ENCODE measurements at regions not wholly inside any gene's neighbourhood (a gene's known extent, or its start where the extent isn't known, plus 50 kb on each side); places are given as distances from the start of the nearest gene placed in this dataset.
A peak's percentile ranks its signal among the peaks of the same experiment; 100 is the strongest.

DNA sequence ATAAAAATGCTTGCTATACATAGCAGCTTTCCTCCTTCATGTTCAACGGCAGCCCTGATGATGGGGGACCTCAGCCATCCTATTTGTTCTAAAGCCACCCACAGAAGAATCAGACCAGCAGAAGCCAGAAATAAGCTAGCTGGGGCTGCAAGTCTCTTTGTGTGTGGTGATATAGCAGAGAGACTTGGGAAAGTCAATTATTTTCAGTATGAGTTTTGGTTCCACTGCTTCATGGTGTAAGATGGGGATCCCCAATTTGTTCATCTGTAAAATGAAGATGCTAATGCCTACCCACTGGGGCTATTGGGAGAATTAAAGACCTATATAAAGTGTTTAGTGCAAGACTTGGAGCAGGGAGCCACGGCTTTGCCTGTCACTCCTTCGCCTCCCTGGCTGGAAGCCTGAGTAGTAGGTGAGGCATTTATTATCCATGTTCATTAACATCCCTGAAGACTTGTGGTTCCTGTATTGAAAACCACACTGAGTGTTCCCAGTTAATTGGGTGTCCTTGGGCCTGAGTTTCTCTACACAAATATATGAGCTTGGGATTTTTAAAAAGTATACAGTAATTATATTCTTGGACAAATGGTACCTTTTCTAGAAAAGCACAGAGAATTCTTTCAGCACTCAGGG is 210.1 kb upstream of the SLC24A2 start:
- no peak for DNase-seq (ENCODE audit: low spot score)

DNA sequence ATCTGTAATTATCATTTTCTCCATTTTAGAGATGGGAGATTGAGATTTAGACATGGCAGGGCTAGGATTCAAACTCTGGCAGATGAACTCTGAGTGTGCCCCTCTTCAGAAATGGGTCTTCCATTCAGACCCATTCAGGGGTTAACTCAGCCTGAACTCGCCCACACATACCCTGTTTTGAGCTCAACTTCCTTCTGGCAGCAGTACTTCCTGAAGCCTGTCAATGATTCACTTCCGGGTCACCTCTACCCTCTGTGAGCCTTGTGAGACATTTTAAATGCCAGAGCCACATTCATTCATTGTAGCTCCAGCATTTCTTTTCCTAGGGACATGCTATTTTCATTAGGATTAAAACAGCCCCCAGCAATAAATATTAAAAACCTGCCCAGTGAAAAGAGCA is 209.3 kb upstream of the SLC24A2 start:
- no peak for DNase-seq (ENCODE audit: low spot score)

DNA sequence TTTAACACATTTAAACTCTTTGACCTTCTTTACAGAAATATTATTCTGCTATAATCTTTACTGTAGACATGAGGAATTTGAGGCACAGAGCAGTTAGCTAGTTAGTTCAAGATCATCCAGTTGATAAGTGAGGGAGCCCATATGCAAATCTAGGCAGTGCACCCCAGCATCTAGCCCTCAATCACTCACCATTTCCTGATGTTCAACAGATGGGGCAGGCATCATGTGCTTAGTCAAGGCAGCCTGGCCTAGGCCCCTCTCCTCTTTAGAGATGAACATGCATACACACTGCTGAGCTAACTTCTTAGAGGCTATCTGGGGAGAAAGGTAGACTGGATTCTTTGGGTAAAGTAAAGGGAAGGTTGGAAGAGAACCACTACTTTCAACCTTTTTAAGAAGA is 206.8 kb upstream of the SLC24A2 start:
- DNase-seq (ENCODE audit: low spot score), result no peak

DNA sequence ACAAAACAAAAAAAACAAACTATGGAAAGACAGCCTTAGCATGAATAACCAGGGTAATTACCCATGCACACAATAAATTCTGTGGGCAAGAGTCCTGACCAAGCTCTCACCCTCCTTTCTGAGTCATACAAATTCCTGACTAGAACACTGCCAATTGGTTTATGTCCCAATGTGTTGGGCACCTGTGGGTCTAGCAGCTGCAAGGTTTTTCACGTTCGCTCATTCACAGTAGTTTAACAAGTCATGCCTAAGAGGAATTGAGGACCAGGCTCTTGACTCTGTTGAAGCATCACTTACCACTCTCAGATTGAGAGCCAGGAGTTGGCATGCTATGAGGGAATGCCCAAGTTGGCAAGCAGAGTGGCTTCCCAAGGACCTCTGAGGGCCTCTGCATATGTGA is 205.5 kb upstream of the SLC24A2 start:
- DNase-seq (ENCODE audit: low spot score), result no peak

DNA sequence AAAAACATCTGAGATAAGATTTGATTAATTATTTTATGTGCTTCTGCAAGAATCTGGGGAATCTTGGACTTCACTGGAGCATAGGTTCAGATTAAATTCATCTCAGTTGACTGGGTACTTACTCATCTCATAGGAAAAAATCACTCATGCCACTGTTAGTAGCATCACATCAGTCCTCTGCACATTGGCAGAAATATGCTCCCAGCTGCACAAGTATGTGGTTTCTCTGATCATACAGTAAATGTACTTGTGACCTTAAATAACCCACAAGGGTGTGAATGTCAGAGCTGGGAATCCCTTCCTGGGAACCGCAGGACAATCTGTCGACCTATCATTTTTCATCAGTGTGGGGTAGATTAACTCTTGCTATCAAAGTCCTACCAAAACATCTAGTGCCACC is 203.7 kb upstream of the SLC24A2 start:
- peak; percentile 6 for DNase-seq (ENCODE audit: low spot score)

DNA sequence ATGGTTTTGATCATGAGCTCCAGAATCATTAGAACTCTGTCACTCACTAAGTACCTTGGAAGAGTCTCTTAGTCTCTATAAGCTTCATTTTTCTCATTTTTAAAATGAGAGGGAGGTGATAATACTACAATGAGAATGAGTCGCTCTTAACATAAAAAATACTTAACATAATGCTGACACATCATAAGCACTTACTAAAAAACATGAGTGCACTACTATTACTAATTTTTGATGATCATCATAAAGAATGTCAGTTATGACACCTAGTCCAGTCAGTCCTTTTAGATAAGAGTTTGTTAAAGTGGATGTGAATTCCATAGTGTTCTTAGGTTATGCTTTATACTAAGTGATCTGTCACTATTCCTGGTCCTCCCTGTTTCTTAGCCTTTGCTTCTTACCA is 200.4 kb upstream of the SLC24A2 start:
- no peak for DNase-seq (ENCODE audit: low spot score)

DNA sequence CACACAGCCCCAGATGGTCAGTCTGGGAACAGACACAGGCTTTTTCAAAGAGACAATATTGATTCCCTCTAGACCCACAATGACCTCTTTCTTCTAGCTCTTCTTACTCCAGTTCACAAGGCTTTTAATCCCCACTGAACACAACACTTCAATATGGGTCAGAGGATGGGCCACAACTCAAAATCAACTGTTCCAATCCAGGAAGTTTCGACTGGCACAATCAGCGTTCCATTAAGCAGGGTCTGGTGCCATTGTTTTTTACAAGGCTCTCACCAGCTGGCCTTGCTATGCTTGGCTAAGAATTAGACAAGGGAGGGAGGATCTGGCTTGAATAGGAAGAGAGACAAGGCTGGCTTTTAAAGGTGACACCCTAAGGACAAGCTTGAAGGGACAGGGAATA is 199.4 kb upstream of the SLC24A2 start:
- no peak for DNase-seq (ENCODE audit: low spot score)

DNA sequence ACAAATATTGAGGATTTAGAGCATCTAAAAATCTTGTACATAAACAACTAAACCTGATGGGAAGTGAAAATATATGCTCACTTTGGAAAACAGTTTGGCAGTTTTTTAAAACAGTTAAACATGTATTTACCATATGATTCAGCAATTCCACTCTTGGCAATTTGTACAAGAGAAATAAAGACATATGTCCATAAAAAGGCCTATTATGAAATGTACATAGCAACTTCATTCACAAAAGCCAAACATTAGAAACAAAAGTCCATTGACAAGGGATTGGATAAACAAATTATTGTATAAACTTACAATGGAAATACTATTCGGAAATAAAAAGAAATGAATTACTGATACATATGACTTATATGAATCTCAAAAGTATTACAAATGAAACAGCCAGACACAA is 196.2 kb upstream of the SLC24A2 start:
- no peak for DNase-seq (ENCODE audit: low spot score)

DNA sequence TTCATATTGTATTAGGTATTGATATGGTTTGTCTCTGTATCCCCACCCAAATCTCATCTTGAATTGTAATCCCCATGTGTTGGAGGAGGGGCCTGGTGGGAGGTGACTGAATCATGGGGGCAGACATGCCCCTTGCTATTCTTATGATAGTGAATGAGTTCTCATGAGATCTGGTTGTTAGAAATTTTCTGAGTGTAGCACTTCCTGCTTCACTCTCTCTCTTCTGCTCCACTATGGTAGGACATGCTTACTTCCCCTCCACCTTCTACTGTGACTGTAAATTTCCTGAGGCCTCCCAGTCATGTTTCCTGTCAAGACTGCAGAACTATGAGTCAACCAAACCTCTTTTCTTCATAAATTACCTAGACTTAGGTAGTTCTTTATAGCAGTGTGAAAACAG is 187.4 kb upstream of the SLC24A2 start:
- DNase-seq (ENCODE audit: low spot score), result no peak

DNA sequence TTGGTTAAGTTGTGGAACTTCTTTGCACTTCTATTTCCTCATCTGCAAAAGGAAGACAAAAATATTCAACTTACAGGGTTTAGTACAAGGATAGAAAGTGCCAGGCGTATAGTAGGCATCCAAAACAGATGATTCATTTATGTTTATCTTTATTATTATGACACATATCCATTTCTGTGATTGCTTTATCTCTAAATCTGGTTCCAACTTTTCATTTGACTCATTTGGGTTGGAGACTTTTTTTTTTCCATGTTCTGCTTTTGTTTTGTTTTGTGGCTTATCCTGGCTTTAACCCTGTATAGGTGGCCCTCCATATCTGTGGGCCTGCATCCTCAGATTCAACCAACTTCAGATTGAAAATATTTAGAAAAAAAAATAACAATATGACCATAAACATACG is 186.7 kb upstream of the SLC24A2 start:
- DNase-seq (ENCODE audit: low spot score), result no peak

DNA sequence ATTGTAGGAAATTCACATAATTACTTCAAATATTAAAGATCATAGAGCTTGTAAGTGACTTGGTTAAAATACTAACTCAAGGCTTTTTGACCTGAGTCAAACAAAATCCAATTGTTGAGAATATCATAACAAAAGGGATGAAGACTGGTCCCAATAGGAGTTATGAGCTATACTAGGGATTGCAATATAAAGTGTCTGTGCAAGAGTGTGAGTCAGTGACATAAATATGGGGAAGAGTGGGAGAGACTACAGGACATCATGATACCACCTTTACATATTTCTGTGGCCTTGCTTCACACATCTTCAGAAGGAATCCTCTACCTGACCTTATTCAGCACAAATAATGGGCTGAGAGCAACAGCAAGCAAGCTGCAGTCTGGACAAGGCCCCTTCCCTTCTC is 180.9 kb upstream of the SLC24A2 start:
- no peak for DNase-seq (ENCODE audit: low spot score)

DNA sequence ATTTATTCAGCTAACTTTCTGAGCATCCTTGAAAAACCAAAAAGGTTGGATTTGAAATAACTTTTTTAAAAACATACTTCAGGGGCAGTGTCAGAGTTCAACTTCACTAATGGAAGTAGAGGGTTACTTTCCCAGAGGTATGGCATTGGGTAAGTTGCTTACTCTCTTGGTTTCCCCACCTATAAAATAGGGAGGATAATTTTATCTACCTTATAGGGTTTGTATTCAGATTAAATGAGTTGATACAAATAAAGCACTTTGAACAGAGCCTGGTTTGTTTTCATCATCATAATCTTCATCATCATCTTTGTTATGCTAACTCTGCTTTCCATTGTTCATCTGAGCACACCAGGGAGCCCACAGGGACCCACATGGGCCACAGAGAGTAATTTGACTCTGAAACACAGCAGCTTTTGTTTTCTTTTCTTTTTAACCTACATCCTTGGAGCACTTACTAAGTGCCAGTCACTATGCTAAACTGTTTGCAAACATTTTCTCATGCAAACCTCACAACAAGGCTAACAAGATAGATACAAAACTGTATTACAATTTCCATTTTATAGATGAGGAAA is 179.1 kb upstream of the SLC24A2 start:
- no peak for DNase-seq (ENCODE audit: low spot score)

DNA sequence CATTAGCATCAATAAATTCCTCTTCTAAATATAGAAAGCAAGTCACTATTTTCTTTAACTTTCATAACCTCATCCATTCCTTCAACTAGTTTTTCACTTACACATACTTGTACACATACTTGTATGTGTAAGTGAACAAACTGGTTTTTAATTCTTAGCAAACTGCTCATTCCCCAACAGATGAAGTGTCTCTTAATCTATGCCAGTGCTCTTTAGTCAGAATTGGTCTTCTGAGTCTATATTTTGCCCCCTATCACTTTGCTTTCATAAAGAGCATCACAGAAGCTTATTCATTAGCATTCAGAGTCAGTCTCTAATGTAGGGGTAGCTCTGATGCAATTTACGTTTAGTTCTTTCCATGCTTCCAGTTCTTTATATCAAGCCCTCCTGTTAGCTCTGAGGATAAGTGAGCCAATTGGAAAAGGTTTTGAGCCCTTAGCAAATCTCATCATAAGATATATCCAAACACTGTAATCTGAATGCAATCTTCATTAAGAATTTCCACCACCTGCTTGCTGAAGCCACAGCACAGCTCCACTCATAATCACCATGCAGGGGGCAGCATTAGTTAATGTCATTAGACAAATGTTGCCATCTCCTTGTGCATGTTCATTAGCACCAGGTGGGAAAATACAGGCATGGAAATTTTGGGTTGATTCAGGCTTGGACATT is 178.5 kb upstream of the SLC24A2 start:
- DNase-seq (ENCODE audit: low spot score), result no peak

DNA sequence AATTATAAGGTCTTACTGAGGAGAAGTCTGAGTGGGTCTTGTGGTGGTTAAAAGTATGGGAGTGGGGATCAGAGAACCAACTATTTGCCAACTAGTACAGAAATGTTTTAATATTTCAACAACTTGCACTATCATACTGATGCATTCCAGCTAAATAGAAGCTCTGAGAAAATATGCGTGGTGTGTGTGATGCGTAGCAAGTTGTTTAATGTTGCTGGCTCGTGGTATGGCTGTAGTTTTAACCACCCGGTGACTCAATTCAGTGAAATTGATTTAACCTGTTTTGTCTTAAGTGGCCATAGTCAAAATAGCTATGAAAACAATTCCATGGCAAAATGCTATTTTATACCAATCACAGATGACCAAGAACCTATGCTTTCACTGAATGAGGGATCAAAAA is 176.5 kb upstream of the SLC24A2 start:
- DNase-seq (ENCODE audit: low spot score), result no peak

DNA sequence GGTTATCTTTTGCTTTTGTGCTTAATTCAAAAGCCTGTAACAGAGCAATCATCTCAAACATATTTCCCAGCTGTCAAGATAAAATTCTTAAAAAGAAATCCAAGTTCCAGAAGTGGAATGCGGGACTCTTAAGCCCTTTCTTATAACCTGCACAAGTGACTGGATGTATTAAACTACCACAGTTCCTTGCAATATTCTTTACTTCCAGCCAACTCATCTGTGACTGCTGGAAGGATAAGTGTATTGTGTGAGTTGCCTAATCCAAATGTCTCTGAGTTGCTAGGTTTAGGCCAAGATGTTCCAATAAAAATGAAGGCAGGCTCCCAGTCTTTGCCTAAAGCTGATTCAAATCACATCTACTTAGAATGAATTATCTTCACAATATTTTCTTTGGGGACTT is 159.2 kb upstream of the SLC24A2 start:
- no peak for DNase-seq (ENCODE audit: low spot score)

DNA sequence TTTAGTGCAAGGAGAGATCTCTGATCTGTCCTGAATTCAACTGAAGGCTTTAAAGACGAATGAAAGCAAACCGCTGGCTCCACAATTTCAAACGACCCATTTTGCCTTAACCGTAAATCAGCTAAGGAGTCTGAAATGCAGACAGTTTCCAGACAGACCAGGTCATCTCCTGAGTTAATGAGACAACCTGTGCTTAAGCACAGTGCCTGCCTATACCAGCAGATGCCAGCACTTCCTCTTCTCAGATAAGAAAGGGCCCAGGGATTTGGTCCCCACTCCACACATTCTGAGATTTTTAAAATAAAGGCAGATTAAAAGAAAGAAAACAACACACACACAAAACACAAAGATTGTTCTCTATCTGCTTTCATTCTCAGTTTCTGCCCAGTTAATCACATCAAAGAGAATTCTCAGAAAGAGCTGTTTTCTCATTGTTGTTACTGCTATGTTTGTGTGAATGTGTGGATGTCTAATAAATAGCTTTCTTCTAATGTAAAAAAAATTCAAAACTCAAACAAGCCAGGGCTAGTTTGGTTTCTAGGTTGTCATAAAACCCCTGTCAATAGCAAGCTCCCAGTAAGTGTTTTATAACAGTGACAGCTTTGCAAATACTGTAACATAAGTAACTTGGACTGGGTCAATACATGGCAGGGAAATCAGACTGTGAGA is 157.7 kb upstream of the SLC24A2 start:
- DNase-seq (ENCODE audit: low spot score), result no peak

DNA sequence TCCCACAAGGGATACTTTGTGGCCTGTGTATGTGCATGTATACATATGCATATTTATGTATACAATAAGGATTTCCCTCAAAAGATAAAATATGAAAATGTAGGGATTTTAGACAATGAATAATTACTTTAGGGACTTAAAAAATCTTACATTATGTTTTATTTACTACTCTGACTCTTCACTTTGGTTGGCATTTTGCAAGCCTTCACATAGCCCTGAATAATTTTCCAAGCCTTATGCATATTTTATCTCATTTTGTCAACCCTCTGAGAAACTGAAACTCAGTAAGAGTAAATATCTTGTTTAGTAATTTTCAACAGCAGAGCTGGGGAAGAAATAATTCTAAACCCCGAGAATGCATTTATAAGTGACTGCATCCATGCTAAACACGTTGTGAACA is 153.0 kb upstream of the SLC24A2 start:
- no peak for DNase-seq (ENCODE audit: low spot score)

DNA sequence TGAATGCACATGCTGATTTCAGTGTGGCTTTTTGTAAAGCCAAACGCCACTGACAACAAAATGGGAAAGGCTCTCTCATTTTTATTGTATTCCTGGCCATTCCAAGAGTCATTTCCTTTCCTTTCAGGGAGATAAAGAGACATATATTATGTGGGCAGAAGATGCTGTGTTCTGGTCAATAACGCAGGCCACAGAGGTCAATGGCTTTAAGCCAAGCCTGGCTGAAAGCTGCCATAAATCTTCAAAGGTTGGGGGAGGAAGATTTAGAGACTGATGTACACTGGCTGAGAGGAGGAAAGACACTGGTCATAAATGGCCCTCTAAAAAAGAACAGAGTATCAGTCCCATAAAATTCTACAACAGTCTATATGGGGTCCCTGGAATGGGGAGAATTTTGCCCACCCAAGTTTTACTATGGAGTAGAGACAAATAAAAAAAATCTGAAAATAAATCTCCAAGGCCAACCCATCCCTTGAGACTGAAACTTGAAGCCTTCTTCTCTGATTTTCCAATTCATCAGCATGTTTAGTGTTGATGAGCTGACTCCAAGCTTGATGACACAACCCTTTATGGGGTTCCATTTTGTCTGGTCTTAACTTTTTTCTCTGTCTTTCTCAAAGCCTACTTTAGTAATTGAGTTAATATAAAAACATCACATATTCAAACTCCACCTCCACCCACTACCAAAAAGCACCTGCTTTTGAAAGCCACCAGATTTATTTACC is 152.1 kb upstream of the SLC24A2 start:
- no peak for DNase-seq (ENCODE audit: low spot score)

DNA sequence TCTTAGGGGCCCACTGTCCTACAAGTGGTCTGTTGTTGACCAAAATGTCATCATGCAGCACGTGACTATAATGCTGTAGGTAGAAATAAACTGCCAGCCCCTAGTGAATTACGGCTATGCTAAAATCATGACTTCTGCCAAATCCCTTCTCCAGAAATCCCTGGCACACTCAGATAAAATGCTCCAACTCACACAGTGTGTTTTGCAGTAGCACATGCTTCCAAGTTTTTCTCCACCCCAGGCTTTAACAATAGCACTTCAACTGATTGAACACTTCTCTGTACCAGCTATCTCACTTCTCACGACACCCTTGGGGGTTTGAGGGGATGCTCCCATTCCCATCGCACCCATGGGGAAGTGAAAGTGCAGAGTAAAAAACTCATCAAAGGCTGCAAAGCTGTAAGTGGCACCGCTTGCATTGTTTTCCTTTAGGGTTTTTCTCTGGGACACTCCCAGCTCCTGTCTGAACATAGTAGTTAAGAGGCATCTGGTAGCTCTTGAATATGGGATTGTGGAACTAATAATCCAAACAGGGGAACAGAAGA is 151.0 kb upstream of the SLC24A2 start:
- DNase-seq (ENCODE audit: low spot score), result no peak

DNA sequence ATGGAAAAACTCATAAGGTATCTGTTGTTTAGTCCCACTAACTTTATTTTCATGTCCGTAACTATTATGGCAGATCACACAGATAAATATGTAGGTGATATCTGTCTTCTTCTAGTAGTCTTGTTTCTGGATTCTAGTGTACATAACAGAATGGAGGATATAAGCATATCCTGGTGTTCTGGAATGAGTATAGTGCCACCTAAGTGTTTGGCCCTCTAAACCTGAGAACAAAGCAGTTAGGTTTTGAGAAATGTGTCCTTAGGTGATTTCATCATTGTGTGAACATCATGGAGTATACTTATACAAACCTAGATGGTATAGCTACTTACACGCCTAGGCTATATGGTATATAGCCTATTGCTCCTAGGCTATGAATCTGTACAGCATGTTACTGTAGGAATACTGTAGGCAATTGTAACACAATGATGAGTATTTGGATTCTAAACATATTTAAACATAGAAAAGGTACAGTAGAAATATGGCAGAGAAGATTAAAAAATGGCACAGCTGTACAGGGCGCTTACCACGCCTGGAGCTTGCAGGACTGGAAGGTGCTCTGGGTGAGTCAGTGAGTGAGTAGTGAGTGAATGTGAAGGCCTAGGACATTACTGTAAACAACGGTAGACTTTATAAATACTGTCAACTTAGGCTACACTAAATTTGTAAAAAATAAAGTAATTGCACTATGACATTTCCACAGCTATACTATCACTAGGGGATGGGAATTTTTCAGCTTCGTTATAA is 150.3 kb upstream of the SLC24A2 start:
- no peak for DNase-seq (ENCODE audit: low spot score)

DNA sequence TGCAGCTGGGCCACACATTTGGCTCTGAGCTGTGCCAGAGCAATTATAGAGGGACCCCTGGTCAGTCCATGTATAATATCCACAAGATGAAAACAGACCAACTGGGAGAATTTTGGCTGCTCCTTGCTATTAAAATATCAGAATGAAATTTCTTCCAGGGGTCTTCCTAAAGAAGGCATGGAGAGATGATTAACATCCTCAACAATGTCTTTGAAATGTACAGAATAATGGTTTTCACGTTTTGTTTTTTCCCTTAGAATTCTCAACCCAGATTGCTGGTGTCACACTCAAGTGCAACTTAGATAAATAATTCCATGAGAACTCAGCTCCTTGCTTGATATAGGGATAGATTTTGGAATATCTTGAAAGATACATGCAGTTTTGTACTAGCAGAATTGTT is 148.3 kb upstream of the SLC24A2 start:
- no peak for DNase-seq (ENCODE audit: low spot score)

DNA sequence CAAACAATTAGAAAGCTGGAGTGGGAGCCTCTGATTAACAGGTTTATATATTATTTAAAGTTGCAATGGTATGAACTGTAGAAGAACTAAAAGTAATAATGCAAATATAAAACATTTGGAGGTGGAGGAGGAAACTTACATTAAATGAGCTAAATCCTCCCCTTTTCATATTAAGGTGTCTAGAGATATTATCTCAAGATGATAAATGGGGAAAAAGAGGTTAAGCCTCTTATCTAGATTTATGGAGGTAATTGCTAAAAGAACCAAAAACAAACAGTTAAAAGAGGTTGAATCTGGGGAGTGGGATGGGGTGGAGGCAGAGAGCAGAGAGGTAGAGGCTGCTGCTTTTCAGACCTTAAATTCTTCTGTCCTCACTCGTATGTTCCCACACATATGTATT is 147.8 kb upstream of the SLC24A2 start:
- no peak for DNase-seq (ENCODE audit: low spot score)
